Epidermal melanocyte (primary cell): ENCODE measurements at regions not wholly inside any gene's neighbourhood (a gene's known extent, or its start where the extent isn't known, plus 50 kb on each side); places are given as distances from the start of the nearest gene placed in this dataset.
A peak's percentile ranks its signal among the peaks of the same experiment; 100 is the strongest.

Experiments
- DNase-seq: peaks from one replicate; pipeline ENCODE4 v3.0.0; 2011; ENCODE audit warnings: low spot score; ENCODE audit not compliant: insufficient read length

GRCh38 chr14:51396222-51396815 is 156.3 kb downstream of the TMX1 start:
- DNase-seq = no peak

GRCh38 chr14:51398898-51399297 is 158.9 kb downstream of the TMX1 start:
- no peak for DNase-seq

- no peak for DNase-seq
These were observed 160.1 kb downstream of the TMX1 start for GRCh38 chr14:51400139-51400538.

GRCh38 chr14:51401272-51401671 is 161.2 kb downstream of the TMX1 start:
- DNase-seq = no peak

- DNase-seq = no peak
These were observed 161.7 kb downstream of the TMX1 start for GRCh38 chr14:51401756-51402155.

GRCh38 chr14:51410897-51411296 is 170.8 kb downstream of the TMX1 start:
- DNase-seq = no peak

- no peak for DNase-seq
These were observed 179.6 kb downstream of the TMX1 start for GRCh38 chr14:51419685-51420084.

- no peak for DNase-seq
These were observed 182.7 kb downstream of the TMX1 start for GRCh38 chr14:51422704-51423103.

- DNase-seq = no peak
These were observed 184.0 kb downstream of the TMX1 start for GRCh38 chr14:51424041-51424440.

GRCh38 chr14:51424561-51425251 is 184.7 kb downstream of the TMX1 start:
- DNase-seq = peak; percentile 23

- DNase-seq = no peak
These were observed 188.9 kb downstream of the TMX1 start for GRCh38 chr14:51428981-51429380.

- DNase-seq = peak; percentile 45
These were observed 190.0 kb downstream of the TMX1 start for GRCh38 chr14:51430079-51430478.

GRCh38 chr14:51430633-51431032 is 190.6 kb downstream of the TMX1 start:
- peak; percentile 38 for DNase-seq

GRCh38 chr14:51431033-51431709 is 191.1 kb downstream of the TMX1 start:
- DNase-seq = no peak

GRCh38 chr14:51431741-51432140 is 191.7 kb downstream of the TMX1 start:
- DNase-seq = no peak

- DNase-seq = no peak
These were observed 192.4 kb downstream of the TMX1 start for GRCh38 chr14:51432302-51432948.

- DNase-seq = no peak
These were observed 196.6 kb downstream of the TMX1 start for GRCh38 chr14:51436630-51437029.

- DNase-seq = no peak
These were observed 199.8 kb downstream of the TMX1 start for GRCh38 chr14:51439896-51440295.

GRCh38 chr14:51441001-51441400 is 201.0 kb downstream of the TMX1 start:
- no peak for DNase-seq

GRCh38 chr14:51442513-51443175 is 202.6 kb downstream of the TMX1 start:
- no peak for DNase-seq

- no peak for DNase-seq
These were observed 203.4 kb downstream of the TMX1 start for GRCh38 chr14:51443195-51444018.
